T-helper 2 cell treated with Interferon-gamma antibody and Interleukin-4, amounts not matched to agents 100 ng/mL and 5 ng/mL, for 36 hours (primary cell): ENCODE measurements at regions not wholly inside any gene's neighbourhood (a gene's known extent, or its start where the extent isn't known, plus 50 kb on each side); places are given as distances from the start of the nearest gene placed in this dataset.
"Not testable (repeated sequence)": the region's sequence is repeated elsewhere in the genome, so short reads cannot be mapped to it uniquely, and the experiment has no call there.

ENCODE experiments used
- intact Hi-C: fragments of 100-400 bp; cut with micrococcal nuclease; formaldehyde crosslinking; loops from one replicate; pipeline ENCODE4 v1.15.1; 2023

DNA sequence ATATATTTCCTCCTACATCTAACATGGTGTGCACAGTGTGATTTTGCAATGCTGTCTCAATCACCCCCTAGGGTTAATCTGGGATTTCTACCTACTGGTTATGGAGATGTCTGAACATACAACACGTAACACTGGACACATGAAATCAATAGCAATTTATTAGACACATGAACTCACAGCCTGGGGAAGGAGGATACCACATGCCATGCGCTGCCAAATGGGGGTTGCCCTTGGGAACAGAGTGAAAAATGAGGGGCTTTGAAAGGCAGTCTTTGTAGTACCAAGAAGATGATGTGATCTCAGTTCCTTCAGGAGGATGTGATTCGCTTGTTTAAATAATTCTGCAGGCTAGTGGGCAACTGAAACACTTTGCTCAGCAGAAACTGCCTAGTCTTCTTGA lies 253.6 kb upstream of the LRRC4C start:
- intact Hi-C loops: no loop called here

DNA sequence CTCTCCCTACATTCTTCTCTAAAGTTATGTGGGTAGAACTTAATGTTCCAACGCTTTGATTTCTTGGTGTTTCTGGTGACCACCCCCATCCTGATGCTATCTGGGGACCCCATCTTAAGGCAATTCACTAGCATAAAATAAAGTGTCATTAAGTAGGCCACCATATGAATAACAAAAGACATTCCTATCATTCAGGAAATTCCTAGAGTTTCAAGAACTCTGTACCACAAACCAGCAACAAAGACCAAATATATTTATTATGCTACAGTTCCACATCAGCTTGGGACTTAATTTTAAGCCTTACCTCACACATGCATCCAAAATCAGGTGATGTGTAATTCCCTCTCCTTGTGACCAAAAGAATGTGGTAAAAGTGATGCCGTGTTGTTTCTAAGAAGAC lies 254.6 kb upstream of the LRRC4C start:
- intact Hi-C loops: no loop called here

DNA sequence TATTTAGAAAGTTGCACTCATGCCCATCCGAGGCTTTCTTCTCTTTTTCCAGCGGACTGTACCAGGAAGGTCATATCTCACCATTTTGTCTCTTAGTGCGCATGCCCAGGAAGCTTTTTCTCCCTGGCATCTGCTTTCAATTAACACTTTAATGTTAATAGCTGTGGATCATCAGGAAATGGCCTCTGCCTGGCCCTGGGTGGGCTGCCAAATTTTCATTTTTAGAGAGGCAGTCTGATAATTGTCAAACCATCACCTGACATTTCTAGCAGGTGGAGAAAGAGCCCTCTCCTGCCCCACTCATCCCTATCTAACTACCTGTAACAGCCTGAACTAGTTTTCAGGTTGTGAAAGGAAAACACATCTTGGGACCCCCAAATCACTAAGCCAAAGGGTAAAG lies 257.4 kb upstream of the LRRC4C start:
- intact Hi-C loops: no loop called here

DNA sequence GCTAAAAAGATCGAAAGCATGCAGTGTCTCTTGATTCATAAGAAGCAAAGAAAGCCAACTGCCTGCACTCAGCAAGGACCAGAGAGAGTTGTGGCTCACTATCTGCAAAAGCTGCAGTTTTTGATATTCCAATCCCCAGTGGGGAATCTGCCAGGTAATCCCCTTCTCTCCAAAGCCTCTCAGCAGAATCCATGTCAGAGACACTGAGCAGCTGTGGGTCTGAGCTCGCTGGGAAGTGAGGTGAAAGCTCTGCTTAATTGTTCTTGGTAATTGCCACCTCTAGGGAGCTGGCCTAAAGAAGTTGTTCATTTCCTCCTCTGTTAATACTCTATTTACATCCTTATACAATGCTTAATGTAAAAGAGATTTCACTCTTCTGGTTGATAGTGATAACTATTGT lies 261.3 kb upstream of the LRRC4C start:
- intact Hi-C loops: no loop called here

DNA sequence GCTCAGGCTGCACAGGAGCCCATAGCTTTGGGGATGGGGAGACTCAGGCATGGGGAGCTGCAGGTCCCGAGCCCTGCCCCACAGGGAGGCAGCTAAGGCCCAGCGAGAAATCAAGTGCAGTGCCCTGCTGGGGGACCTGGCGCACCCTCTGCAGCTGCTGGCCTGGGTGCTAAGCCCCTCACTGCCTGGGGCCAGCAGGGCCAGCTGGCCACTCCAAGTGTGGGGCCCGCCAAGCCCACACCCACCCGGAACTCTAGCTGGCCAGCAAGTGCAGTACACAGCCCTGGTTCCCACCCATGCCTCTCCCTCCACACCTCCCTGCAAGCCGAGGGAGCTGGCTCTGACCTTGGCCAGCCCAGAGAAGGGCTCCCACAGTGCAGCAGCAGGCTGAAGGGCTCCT lies 268.7 kb upstream of the LRRC4C start:
- intact Hi-C loops: not testable (repeated sequence)

DNA sequence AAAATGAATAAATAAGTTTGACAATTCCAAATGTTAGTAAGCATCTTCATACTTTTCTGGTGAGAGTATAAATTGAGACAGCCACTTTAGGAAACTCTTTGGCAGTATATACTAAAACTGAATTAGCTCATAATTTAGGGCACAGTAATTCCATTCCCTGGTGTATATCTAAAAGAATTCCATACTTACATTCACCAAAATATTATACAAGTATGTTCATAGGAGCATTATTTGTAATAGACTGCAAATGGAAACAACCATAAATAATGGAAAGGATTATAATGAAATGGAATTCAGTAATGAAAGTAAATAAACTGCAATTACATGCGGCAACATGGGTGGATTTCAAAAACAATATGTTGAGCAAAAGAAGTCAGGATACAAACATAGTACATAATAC lies 315.8 kb upstream of the LRRC4C start:
- intact Hi-C loops: no loop called here

DNA sequence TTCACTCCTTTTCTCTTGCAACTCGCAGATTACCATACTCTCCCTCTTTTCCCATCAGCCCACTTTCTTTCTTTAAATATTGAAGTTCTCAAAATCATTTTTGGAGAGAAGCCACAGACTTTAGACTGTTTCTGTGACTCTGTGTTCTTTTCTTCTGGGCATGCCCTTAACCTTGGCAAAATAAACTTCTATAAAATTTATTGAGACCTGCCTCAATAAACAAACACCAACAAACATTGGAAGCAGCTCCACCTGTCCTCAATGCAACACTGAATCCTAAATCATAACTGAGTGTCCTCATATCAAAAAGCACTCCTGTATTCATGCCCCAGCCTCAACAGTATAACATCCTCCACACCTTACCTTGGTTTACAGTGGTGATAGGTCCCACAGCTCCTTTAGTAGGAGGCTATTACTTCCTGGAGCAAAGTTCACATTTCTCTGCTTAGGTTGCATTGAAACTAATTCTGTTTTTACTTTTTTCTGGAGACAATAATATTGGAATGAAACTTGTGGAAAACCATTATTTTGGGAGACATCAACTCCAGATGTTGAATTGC lies 320.0 kb upstream of the LRRC4C start:
- intact Hi-C loops: no loop called here

DNA sequence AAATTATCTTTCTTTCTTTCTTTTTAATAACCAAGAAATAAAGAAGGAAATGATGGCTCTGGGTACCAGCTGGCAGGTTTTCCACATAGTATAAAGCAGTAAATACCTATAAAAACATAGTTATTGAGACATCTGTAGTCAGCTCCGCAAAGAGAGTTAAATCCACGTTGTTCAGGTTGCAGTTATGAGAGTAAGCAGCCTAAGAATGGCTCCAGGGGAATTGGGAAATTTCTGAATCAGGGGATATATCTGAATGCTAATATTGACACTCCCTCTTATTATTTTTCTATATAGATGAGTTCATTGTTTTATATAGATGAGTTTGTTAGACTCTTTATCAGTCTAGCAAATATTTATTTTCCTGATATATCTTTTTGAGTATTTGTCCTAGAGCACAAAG lies 322.0 kb upstream of the LRRC4C start:
- intact Hi-C loops: no loop called here

DNA sequence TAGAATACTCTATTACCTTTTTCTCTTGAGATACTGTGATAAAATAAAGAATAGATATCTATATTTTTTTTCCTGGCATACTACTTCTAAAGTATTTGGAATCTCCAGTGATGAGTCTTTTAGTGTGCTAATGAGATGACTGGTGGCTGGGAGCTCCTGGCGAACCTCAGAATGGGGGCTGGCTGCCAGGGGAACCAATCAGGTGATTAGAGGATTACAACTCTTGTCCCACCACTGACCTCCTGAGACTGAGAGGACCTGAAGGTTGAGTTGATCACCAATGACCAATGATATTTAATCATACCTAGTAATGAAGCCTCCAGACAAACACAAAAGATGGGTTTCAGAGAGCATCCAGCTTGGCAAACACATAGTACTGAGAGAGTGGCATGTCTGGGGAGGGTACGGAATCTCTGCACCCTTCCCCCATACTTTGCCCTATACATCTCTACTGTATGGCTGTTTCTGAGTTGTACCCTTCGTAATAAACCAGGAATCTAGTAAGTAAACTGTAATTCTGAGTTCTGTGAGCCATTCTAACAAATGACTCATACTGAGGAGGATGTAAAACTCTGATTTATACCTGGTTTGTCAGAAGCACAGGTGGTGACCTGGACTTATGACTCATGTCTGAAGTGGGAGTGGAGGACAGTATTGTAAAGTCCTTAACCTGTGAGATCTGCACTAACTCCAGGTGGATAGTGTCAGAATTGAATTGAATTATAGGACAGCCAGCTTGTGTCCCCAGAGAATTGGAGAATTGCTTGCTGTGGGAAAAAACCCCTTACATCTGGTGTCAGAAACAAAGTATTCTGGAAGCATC lies 325.3 kb upstream of the LRRC4C start:
- intact Hi-C loops: no loop called here

DNA sequence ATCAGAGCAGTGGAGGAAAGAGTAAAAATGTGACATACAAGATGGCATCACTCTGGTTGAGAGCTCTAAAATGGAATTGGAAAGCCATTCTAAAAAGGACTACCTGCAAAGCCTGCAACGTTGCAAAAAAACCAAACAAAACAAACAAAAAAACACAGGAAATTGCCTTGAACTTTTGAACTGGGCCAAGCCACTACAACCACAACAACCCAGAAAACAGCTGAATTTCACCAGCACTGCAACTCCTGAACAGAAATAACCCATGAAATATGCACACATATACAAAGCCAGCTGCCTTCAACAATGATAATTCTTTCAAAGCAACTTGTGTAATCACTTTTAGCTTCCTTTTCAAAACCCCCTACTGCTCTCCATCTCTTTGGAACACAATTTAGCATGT lies 326.6 kb upstream of the LRRC4C start:
- intact Hi-C loops: no loop called here

DNA sequence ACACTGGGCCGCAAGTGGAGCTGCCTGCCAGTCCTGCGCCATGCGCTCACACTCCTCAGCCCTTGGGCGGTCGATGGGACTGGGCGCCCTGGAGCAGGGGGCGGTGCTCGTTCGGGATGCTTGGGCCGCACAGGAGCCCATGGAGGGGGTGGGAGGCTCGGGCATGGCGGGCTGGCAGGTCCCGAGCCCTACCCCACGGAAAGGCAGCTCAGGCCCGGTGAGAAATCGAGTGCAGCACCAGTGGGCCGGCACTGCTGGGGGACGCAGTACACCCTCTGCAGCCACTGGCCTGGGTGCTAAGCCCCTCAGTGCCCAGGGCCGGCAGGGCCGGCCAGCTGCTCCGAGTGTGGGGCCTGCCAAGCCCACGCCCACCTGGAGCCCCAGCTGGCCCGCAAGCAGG lies 328.7 kb upstream of the LRRC4C start:
- intact Hi-C loops: no loop called here

DNA sequence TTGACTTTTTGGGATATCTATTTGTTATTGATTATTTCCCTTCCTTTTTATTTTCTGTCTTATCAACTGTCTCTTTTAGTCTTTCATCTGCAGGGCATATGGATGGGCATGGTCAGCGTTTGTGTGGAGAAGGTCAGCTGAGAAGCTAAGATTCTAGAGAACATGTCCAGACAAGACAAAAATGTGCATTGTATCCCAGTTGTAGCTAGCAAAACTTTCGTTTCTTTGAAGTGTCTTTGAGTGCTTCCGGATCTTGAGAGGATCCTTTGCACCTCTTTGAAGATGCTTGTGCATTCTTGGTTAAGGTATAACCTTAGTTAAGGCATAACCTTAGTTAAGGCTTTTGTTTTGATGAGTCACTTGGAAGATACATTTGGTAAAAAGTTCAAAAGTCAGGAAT lies 329.9 kb upstream of the LRRC4C start:
- intact Hi-C loops: no loop called here

DNA sequence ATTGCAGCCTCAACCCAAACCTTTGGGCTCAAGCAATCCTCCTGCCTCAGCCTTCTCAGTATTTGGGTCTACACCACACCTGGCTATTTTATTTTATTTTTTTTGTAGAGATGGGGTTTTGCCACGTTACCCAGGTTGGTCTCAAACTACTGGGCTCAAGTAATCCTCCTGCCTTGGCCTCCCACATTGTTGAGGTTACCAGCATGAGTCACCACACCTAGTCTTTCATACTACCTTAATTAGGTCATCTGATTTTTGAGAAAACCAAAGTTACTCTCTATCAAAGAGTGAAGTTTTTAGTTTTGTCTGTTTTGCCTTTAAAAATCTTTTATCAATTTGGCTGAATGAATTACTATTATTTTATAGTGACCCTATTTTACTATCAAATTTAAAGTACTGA lies 335.6 kb upstream of the LRRC4C start:
- intact Hi-C loops: no loop called here

DNA sequence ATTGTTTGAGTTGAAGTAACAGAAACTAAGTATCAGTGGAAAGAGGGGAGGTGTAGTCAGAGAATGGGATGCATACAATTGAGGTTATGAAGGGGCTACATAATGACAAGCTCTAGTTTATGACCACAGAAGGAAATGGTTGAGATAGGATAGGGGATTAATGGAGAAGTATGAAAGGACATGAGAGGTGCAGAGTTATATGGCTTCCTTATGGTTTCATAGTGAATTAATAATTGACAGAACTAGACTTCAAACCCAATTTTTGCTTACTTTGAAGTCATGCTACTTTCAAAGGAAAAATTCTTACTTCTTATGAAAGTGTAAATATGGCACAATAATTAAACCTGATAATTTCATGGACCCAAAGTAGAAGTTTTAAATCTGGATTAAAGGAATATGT lies 340.3 kb upstream of the LRRC4C start:
- intact Hi-C loops: no loop called here

DNA sequence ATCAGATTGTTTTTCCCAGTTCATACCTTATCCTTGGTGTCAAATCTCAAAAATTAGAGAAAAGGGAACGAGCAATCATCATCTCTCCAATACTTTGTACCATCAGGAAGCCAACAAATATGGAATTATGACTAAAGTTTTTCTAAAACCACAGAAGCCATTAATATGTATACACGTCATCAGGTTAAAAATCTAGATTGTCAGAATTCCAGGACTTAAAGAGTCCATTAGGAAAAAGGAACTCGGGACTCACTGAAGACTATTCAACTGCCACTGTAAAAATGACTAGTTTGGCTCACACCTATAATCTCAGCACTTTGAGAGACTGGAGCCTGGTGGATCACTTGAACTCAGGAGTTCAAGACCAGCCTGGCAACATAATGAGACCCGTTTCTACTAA lies 344.4 kb upstream of the LRRC4C start:
- intact Hi-C loops: no loop called here

DNA sequence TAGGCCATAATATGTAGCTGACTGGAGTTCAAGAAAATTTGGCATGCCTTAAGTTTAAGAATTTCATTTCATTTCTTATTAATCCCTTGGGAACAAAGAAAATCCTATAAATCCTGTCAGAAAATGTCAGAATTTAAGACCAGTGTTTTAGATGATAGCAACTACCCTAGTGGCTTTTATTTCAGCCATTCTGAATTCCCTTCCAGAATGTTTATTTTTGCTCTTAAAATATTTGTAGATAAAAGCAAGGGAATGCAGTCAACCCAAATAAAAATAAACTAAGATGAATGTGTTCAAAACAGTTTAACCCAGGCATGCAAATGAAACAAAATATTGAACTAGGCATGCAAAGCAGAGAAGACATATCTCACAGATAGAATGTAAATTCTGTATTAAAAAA lies 356.9 kb upstream of the LRRC4C start:
- intact Hi-C loops: no loop called here

DNA sequence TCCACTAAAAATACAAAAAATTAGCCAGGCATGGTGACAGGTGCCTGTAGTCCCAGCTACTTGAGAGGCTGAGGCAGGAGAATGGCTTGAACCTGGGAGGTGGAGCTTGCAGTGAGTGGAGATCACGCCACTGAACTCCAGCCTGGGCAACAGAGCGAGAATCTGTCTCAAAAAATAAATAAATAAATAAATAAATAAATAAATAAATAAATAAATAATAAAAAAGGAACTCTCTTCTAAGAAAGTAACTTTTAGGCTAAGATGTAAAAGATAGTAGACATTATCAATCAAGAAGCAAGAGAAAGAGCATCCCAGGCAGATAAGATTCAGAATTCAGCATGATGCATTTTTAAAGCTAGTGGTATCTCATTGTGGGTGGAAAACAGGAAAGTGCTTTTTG lies 364.8 kb upstream of the LRRC4C start:
- intact Hi-C loops: not testable (repeated sequence)

DNA sequence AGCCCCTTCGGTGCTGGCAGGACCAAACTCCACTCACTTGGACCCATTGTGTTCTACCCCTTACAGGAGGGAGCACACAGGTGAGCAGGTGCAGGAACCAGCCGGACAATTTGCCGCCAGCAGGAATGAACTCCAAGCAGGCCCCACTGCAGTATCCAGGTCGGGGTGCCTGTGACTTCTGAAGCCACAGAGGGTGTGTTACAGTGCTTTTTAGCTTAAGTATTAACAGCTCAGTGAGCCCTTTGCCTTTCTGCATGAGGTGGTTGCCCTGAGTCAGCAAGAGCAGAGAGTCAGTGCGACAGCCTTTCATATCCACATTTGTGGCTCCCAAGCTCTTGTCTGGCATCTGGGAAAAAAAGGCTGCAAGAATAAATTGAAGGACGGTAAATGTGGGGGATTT lies 366.6 kb upstream of the LRRC4C start:
- intact Hi-C loops: no loop called here

DNA sequence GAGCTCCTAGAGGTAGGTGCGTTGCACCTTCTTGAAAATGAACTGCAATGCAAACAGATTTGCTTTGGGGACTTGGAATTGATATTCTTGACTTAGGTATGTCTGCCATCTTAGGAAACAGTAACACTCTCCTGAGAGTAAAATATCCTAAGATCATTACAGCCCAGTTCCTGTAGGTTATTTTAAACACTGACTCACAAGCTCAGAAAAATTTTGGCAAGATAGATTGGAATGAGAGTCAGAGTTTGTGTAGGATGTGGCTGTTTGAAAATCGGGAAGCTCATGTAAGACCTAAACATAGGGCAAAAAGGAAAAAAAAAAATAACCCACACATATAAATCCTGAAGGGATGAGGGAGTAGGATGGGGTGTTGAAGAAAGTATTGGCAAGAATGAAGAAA lies 377.0 kb upstream of the LRRC4C start:
- intact Hi-C loops: no loop called here

DNA sequence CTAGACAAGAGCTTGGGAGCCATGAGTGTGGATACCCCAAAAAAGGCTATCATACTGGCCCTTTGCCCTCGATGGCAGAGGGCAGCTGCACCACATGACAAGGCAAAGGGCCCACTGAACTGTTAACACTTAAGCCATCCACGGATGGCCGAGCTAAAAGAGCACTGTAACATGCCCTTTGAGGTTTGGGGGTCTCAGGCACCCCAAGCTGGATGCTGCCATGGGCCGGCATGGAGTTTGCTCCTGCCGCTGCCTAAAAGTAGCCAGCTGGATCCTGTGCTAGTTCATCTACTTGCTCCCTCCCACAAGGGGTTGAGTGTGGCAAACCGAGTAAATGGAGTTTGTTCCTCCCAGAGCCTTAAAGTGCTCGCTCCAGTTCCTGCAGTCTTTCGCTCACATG lies 383.2 kb upstream of the LRRC4C start:
- intact Hi-C loops: no loop called here

DNA sequence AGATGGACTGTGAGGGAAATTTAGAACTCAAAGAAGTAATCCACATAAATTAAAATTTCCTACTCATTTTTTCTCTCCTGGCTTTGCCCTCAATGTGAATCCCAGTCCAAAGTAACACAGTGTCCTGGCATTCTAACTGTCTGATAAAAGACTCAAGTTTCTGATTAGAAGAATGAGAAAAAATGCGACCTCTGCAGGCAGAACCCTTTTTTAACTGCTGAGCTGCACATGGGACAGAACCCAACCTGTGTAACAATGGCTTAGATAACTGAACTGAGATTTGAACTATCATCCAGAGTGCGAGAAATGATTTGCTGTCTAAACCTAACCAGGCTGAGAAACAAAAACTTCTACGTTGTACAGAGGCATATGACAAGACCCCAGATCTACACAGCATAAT lies 385.6 kb upstream of the LRRC4C start:
- intact Hi-C loops: no loop called here

DNA sequence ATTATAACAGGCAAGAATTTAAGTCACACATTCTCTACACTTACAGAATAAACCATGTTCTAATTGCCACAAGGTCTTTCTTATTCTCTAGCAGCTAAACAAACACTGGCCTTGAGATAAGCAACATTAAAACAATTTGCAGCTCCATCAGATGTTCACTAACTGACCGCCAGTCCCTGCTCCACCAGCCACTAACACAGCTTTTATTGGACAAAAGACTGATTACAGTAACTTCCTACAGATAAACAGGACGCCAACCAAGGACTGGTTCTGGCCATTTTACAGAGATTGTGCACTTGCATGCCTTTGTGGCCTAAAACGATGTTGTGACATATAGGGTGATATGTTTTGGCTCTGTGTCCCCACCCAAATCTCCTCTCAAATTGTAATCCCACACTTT lies 388.9 kb upstream of the LRRC4C start:
- intact Hi-C loops: no loop called here

DNA sequence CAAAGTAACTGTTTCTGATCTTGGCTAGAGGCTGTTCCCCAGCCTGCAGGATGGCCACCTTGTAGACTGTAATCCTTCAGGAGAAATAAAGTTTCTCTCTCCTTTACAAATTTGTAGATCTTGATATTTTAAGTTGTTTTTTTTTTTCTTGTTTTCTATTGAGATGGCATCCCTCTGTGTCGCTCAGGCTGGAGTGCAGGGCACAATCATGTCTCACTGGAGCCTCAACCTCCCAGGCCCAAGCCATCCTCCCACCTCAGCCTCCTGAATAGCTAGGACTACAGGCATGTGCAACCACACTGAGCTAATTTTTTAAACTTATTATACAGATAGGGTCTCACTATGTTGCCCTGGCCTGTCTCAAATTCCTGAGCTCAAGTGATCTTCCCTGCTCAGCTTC lies 389.8 kb upstream of the LRRC4C start:
- intact Hi-C loops: no loop called here

DNA sequence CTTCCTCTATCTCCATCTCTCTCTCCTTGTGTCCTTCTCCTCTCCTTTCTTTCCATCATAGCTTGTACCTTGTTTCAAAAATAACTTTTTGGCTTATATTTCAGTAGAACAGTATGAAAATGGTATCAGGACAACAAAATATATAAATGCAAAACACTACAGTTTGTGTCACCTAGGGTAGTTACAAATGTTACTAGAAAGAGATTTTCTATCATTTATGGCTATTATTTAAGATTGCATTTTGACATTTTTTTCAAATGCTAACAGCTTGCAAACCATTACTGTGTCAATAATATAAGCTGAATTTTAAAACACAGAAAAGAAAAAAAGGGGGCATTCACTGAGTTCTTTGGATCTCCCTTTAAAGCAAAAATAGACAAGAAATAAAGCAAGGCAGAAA lies 392.3 kb upstream of the LRRC4C start:
- intact Hi-C loops: no loop called here
